ENCODE measurements at regions not wholly inside any gene's neighbourhood (a gene's known extent, or its start where the extent isn't known, plus 50 kb on each side); places are given as distances from the start of the nearest gene placed in this dataset.

GRCh38 chr6:37110500-37111461 lies 59.2 kb upstream of the PIM1 start:
- TF ChIP-seq, protein P1, sequence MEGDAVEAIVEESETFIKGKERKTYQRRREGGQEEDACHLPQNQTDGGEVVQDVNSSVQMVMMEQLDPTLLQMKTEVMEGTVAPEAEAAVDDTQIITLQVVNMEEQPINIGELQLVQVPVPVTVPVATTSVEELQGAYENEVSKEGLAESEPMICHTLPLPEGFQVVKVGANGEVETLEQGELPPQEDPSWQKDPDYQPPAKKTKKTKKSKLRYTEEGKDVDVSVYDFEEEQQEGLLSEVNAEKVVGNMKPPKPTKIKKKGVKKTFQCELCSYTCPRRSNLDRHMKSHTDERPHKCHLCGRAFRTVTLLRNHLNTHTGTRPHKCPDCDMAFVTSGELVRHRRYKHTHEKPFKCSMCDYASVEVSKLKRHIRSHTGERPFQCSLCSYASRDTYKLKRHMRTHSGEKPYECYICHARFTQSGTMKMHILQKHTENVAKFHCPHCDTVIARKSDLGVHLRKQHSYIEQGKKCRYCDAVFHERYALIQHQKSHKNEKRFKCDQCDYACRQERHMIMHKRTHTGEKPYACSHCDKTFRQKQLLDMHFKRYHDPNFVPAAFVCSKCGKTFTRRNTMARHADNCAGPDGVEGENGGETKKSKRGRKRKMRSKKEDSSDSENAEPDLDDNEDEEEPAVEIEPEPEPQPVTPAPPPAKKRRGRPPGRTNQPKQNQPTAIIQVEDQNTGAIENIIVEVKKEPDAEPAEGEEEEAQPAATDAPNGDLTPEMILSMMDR (IDR thresholded peaks at IDR 0.05; ENCODE audit: control extremely low read depth, extremely low read depth, low read depth, missing control alignments), result no peak
- ChIA-PET POLR2A (interaction anchor here (0.6 kb wide), 1 partner anchor 10 kb away, joined by 7 read pairs; no protein-coding TSS in a partner anchor), CTCF (interaction anchor here (0.8 to 2.4 kb wide), 16 partner anchors 8 to 91 kb away, joined by 3 to 16 read pairs (median 4); no protein-coding TSS in a partner anchor)
- DNase-seq (ENCODE audit: extremely low spot score), result peak; percentile 54

DNA sequence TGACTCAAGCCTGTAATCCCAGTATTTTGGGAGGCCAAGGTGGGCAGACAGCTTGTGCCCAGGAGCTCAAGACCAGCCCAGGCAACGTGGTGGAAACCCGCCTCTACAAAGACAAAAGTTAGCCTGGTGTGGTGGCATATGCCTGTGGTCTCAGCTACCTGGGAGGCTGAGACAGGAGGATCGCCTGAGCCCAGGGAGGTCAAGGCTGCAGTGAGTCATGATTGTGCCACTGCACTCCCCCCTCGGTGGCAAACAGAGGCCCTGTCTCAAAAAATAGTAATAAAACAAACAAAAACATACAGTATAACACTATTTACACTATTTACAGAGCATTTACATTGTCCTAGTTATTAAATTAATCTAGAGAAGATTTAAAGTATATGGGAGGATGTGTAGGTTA lies 56.0 kb upstream of the PIM1 start:
- ChIA-PET POLR2A (no interaction called here), CTCF (interaction anchor here (1.4 kb wide), 1 partner anchor 85 kb away, joined by 4 read pairs; no protein-coding TSS in a partner anchor)
- TF ChIP-seq, protein P1 (IDR thresholded peaks at IDR 0.05; ENCODE audit: control extremely low read depth, extremely low read depth, low read depth, missing control alignments), result no peak
- no peak for DNase-seq (ENCODE audit: extremely low spot score)

- DNase-seq (ENCODE audit: extremely low spot score), result no peak
- POLR2A ChIA-PET, result no interaction called here
- TF ChIP-seq, protein P1 (IDR thresholded peaks at IDR 0.05; ENCODE audit: control extremely low read depth, extremely low read depth, low read depth, missing control alignments), result no peak
- CTCF ChIA-PET, result interaction anchor here (1.4 kb wide), 1 partner anchor 86 kb away, joined by 4 read pairs; no protein-coding TSS in a partner anchor
Observed at GRCh38 chr6:37114612-37115011, 55.3 kb upstream of the PIM1 start.

DNA sequence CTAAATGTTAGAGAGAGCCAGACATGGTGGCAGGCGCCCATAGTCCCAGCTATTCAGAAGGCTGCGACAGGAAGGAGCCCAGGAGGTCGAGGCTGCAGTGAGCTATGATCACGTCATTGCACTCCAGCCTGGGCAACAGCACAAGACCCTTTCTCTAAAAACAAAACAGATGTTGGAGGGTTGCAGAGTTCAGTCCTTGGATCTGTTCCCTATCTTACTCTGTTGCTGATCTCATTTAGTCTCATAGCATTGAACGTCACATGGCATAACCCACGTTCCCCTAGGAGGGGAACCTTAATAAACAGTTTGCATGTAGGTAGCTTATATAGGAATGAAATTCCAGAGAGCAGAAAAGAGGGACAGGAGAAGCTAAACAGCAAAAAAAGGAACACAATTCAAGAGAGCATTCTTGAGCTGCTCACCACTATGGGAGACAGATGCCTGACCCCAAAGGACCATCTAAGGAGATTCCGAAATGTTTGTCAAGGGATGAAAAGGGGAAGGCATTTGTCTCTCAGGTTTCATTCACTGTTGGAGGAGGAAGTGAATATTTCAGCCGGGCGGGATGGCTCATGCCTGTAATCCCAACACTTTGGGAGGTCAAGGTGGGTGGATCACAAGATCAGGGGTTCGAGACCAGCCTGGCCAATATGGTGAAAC lies 54.6 kb upstream of the PIM1 start:
- ChIA-PET POLR2A (no interaction called here), CTCF (interaction anchor here (1.1 to 1.4 kb wide), 2 partner anchors 29 to 86 kb away, joined by 3 to 4 read pairs; no protein-coding TSS in a partner anchor)
- no peak for DNase-seq (ENCODE audit: extremely low spot score)
- TF ChIP-seq, protein P1 (IDR thresholded peaks at IDR 0.05; ENCODE audit: control extremely low read depth, extremely low read depth, low read depth, missing control alignments), result no peak

DNA sequence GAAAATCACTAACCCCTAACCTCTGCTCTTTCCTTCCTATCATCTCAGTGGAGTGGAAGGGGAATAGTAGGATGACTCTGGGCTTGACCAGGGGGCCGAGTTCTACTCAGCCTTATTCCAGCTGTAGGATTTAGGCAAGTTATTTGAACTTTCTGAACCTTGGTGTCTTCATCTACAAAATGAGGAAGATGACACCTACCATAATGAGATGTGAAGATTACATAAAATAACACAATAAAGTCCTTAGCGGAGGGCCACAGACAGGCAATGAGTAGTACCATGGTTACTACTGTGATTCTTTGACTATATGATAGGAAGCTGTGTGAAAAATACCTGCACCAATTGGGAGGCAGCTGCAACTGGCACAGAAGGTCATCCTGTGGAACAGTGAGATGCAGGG lies 53.6 kb upstream of the PIM1 start:
- ChIA-PET CTCF (interaction anchor here (0.5 kb wide), 1 partner anchor 82 kb away, joined by 3 read pairs; no protein-coding TSS in a partner anchor), POLR2A (no interaction called here)
- no peak for DNase-seq (ENCODE audit: extremely low spot score)
- TF ChIP-seq, protein P1 (IDR thresholded peaks at IDR 0.05; ENCODE audit: control extremely low read depth, extremely low read depth, low read depth, missing control alignments), result no peak

DNA sequence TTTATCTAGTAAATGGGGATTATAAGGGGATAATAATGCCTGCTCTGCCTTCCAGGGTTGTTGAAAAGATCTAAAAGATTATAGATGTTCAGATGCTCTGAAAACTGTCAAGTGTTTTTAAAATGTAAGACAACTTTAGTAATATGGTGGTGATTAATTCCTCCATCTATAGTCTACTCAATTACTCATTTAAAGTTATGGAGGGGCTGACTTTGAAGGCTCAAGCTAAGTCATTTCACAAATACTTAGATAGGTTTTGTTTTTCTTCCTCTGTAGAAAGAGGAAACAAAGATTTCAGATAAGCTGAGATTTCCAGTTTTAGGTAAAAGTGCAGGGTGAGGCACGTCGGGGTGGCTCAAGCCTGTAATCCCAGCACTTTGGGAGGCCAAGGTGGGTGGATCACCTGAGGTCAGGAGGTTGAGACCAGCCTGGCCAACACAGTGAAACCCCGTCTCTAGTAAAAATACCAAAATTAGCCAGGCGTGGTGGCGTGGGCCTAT lies 50.5 kb upstream of the PIM1 start:
- ChIA-PET CTCF (interaction anchor here (1.4 to 2.4 kb wide), 3 partner anchors 9 to 12 kb away, joined by 6 to 7 read pairs (median 7); no protein-coding TSS in a partner anchor), POLR2A (no interaction called here)
- TF ChIP-seq, protein P1 (IDR thresholded peaks at IDR 0.05; ENCODE audit: control extremely low read depth, extremely low read depth, low read depth, missing control alignments), result no peak
- DNase-seq (ENCODE audit: extremely low spot score), result no peak

All from GM10248 (cell line).